ENCODE measurements at regions not wholly inside any gene's neighbourhood (a gene's known extent, or its start where the extent isn't known, plus 50 kb on each side); places are given as distances from the start of the nearest gene placed in this dataset.

DNA sequence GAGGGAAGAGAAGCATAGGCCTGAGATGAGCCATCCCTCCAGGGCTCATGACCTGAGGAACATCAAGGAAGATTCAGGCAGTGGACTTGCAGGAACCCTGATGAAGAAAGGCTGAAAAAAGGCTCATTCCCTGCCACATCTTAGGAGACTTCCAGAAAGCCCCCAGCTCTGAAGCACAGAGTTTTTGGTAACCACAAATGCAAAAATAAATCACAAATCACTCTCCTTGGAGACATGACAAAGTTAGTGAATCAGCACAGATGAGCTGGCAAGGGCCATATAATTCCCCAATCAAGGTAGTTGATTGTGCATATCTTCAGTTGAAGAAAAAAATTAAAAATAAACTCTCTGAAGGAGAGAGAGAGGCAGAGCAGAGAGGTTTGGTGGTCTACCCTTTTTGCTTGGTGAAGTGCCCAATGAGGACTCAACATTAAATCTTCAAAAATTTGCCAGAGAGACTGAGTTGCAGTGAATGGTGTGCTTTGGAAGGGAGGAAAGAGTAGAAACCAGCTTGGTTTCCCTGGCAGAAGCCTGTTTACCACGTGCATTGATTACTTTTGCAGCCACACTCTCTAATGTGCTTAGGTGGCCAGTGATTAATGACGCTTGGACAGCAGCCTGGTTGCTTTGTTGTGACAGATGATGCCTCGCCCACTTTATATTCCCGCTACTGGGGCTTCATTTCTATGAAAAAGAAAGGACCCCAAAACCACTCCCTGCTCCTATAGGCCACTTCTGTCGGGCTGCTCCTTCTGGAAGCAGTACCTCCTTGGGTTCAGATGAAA is 257.4 kb upstream of the SLC14A2 start:
- TF ChIP-seq, protein P1, sequence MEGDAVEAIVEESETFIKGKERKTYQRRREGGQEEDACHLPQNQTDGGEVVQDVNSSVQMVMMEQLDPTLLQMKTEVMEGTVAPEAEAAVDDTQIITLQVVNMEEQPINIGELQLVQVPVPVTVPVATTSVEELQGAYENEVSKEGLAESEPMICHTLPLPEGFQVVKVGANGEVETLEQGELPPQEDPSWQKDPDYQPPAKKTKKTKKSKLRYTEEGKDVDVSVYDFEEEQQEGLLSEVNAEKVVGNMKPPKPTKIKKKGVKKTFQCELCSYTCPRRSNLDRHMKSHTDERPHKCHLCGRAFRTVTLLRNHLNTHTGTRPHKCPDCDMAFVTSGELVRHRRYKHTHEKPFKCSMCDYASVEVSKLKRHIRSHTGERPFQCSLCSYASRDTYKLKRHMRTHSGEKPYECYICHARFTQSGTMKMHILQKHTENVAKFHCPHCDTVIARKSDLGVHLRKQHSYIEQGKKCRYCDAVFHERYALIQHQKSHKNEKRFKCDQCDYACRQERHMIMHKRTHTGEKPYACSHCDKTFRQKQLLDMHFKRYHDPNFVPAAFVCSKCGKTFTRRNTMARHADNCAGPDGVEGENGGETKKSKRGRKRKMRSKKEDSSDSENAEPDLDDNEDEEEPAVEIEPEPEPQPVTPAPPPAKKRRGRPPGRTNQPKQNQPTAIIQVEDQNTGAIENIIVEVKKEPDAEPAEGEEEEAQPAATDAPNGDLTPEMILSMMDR (IDR thresholded peaks at IDR 0.05), result no peak
- TF ChIP-seq POLR2A (IDR thresholded peaks at IDR 0.05), result no peak
